Fibroblast of pulmonary artery (primary cell): ENCODE measurements at regions not wholly inside any gene's neighbourhood (a gene's known extent, or its start where the extent isn't known, plus 50 kb on each side); places are given as distances from the start of the nearest gene placed in this dataset.

ENCODE experiments used
- DNase-seq: peaks from one replicate; pipeline ENCODE4 v3.0.0-alpha.2; 2010; ENCODE audit warnings: low read depth
- H3K4me3 ChIP-seq: replicated peaks from 2 replicates; pipeline ENCODE4 v1.5.1; 2011; ENCODE audit warnings: low read depth, mild to moderate bottlenecking, control low read depth, low read length, moderate library complexity
- CTCF ChIP-seq: IDR thresholded peaks from 2 replicates; pipeline ENCODE4 v1.5.1; 2011; ENCODE audit warnings: mild to moderate bottlenecking, control low read depth, low read length, inconsistent platforms; ENCODE audit errors: missing control alignments

- H3K4me3 ChIP-seq, result no peak overlapping the region
- DNase-seq, result no peak
- no peak for TF ChIP-seq CTCF
Observed at GRCh38 chr9:113795811-113796392, 80.2 kb upstream of the ZNF618 start.

GRCh38 chr9:113796646-113797426 is 79.3 kb upstream of the ZNF618 start:
- no peak overlapping the region for H3K4me3 ChIP-seq
- no peak for TF ChIP-seq CTCF
- no peak for DNase-seq

GRCh38 chr9:113798062-113799030 is 77.8 kb upstream of the ZNF618 start:
- TF ChIP-seq CTCF, result no peak
- no peak for DNase-seq
- no peak overlapping the region for H3K4me3 ChIP-seq

GRCh38 chr9:113800276-113800675 is 75.8 kb upstream of the ZNF618 start:
- no peak for DNase-seq
- no peak overlapping the region for H3K4me3 ChIP-seq
- TF ChIP-seq CTCF, result no peak

GRCh38 chr9:113803811-113804589 is 72.1 kb upstream of the ZNF618 start:
- H3K4me3 ChIP-seq, result no peak overlapping the region
- TF ChIP-seq CTCF, result no peak
- DNase-seq, result no peak

- no peak overlapping the region for H3K4me3 ChIP-seq
- DNase-seq, result no peak
- TF ChIP-seq CTCF, result no peak
Observed at GRCh38 chr9:113805486-113806132, 70.5 kb upstream of the ZNF618 start.
